Transverse colon (tissue), 4 donors: ENCODE measurements at regions not wholly inside any gene's neighbourhood (a gene's known extent, or its start where the extent isn't known, plus 50 kb on each side); places are given as distances from the start of the nearest gene placed in this dataset.

ENCODE experiments used
- DNase-seq: peaks from one replicate; pipeline ENCODE4 v3.0.0-alpha.2; 2019
- H3K27ac ChIP-seq, 4 donors: fragments of 200-600 bp; sonication (generic); 2 replicates each; pipeline ENCODE4 v1.5.1; 2016 to 2018; ENCODE audit warnings: inconsistent platforms in 4 of 4
- H3K27me3 ChIP-seq: fragments of 200-600 bp; sonication (generic); 2 replicates; pipeline ENCODE4 v1.5.1; 2017; ENCODE audit warnings: inconsistent platforms
- H3K36me3 ChIP-seq, 4 donors: fragments of 200-600 bp; sonication (generic); 2 replicates each; pipeline ENCODE4 v1.5.1; 2017 to 2019; ENCODE audit warnings: inconsistent platforms in 4 of 4
- H3K4me1 ChIP-seq, 4 donors: fragments of 200-600 bp; sonication (generic); 2 replicates each; pipeline ENCODE4 v1.5.1; 2017 to 2020; ENCODE audit warnings: inconsistent platforms in 4 of 4
- H3K4me3 ChIP-seq, 4 donors: fragments of 200-600 bp; sonication (generic); 1 replicate in 1 of 4; 2 replicates in 3 of 4; pipeline versions ENCODE4 v1.5.1 to v1.6.1; 2017 to 2019; ENCODE audit warnings: inconsistent platforms in 4 of 4
- H3K9me3 ChIP-seq, 2 donors: fragments of 200-600 bp; sonication (generic); 2 replicates each; pipeline ENCODE4 v1.5.1; 2017 to 2019; ENCODE audit warnings: inconsistent platforms in 2 of 2
- CTCF ChIP-seq, 5 experiments: fragments of 200-600 bp in 3 of 5; fragments of 450-650 bp in 2 of 5; sonication (generic) in 3 of 5; IDR thresholded peaks; 1 replicate in 2 of 5; 2 replicates in 3 of 5; pipeline ENCODE4 v1.5.1; 2016 to 2017; ENCODE audit warnings: antibody characterized with exemption in 5 of 5, inconsistent platforms in 3 of 5, mild to moderate bottlenecking in 2 of 5, moderate library complexity in 1 of 5
- EP300 ChIP-seq: sonication (generic); formaldehyde crosslinking; IDR thresholded peaks from one replicate; pipeline ENCODE4 v1.6.1; 2017; ENCODE audit warnings: antibody characterized with exemption, low read depth
- POLR2A ChIP-seq: fragments of 450-650 bp; IDR thresholded peaks from one replicate; pipeline ENCODE4 v1.6.1; 2016; ENCODE audit warnings: antibody characterized with exemption, mild to moderate bottlenecking, moderate library complexity
- POLR2AphosphoS5 ChIP-seq, 3 donors: sonication (generic); formaldehyde crosslinking; IDR thresholded peaks; one replicate each; pipeline ENCODE4 v1.6.1; 2016; ENCODE audit warnings: antibody characterized with exemption in 3 of 3
- WGBS, 2 donors: methylation state at CpG; one replicate each; pipeline ENCODE4 v1.1.5; 2018; ENCODE audit warnings: low coverage in 1 of 2; 5-methylcytosine and 5-hydroxymethylcytosine counted together
- in situ Hi-C, 4 donors: fragments of 200-750 bp; cut with MboI; loops; one replicate each; pipeline versions ENCODE4 v1.15.0 to v1.15.1; 2017; ENCODE audit warnings: low sequenced_read_pairs in 3 of 4, low pct_ligation_motif_present in 1 of 4, low pct_unique_long_range_greater_than_20kb in 1 of 4
- intact Hi-C: fragments of 100-400 bp; cut with DNase I; formaldehyde crosslinking; loops from one replicate; pipeline ENCODE4 v1.15.1; 2023; ENCODE audit warnings: low total_unique reads

GRCh38 chr7:24477398-24478136, 95.7 kb upstream of the PALS2 start:
- no peak for DNase-seq
- intact Hi-C loops: no loop called here
- no peaks in the 10 kb centered on the region for H3K36me3 ChIP-seq
- no peaks in the 10 kb centered on the region for H3K27me3 ChIP-seq
- H3K4me3 ChIP-seq: no peak overlapping the region
- H3K27ac ChIP-seq: no peak overlapping the region
- TF ChIP-seq CTCF (IDR thresholded peaks at IDR 0.05) (no peak), POLR2AphosphoS5 (IDR thresholded peaks at IDR 0.05) (no peak), EP300 (no peak), POLR2A (no peak)
- no peaks in the 10 kb centered on the region for H3K4me1 ChIP-seq
- WGBS, 2 donors: 61% methylated on average over 4 to 5 of the region's 5 CpGs
- in situ Hi-C loops: no loop called here
- H3K9me3 ChIP-seq: no peaks in the 10 kb centered on the region

- intact Hi-C loops (no loop called here), in situ Hi-C loops (no loop called here)
- Histone ChIP-seq H3K4me3 (no peak overlapping the region), H3K4me1 (no peaks in the 10 kb centered on the region), H3K27me3 (no peaks in the 10 kb centered on the region), H3K9me3 (no peaks in the 10 kb centered on the region), H3K27ac (no peak overlapping the region), H3K36me3 (no peaks in the 10 kb centered on the region)
- DNase-seq: no peak
- 46 to 50% methylated on average over 3 of the region's 3 CpGs for WGBS, 2 donors
- TF ChIP-seq POLR2AphosphoS5 (IDR thresholded peaks at IDR 0.05) (no peak), EP300 (no peak), CTCF (IDR thresholded peaks at IDR 0.05) (no peak), POLR2A (no peak)
These were observed 95.1 kb upstream of the PALS2 start for GRCh38 chr7:24478137-24478655.

GRCh38 chr7:24480501-24480900, 92.8 kb upstream of the PALS2 start:
- no peaks in the 10 kb centered on the region for H3K9me3 ChIP-seq
- no peak for DNase-seq
- in situ Hi-C loops: no loop called here
- intact Hi-C loops: loop anchor here (5.0 kb wide), 1 partner anchor 477 kb away; no protein-coding TSS in a partner anchor
- H3K27ac ChIP-seq: no peak overlapping the region
- WGBS, 2 donors: 65 to 83% methylated on average over 3 to 5 of the region's 5 CpGs
- H3K4me3 ChIP-seq: no peak overlapping the region
- no peaks in the 10 kb centered on the region for H3K4me1 ChIP-seq
- TF ChIP-seq EP300 (no peak), POLR2A (no peak), CTCF (IDR thresholded peaks at IDR 0.05) (no peak), POLR2AphosphoS5 (IDR thresholded peaks at IDR 0.05) (no peak)
- H3K27me3 ChIP-seq: no peaks in the 10 kb centered on the region
- H3K36me3 ChIP-seq: no peaks in the 10 kb centered on the region

DNA sequence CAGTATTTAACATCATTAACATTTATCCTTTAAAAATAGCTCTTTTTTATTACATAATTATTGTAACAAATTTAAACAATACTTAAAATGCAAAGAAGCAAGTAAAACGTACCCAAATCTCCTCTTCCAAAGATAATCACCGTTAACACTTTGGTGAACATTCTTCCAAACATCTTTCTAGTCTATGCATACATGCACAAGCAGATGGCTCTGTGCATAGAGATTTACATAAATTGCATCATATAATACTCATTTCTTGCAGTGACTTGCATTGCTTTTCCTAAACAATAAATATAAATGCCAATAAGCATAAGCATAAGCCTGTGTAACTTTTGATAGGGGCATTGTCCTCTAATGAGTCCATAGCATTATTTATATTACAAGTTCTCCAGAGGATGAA, 89.4 kb upstream of the PALS2 start:
- in situ Hi-C loops (no loop called here), intact Hi-C loops (loop anchor here (5.0 kb wide), 1 partner anchor 473 kb away; no protein-coding TSS in a partner anchor)
- H3K36me3 ChIP-seq: no peaks in the 10 kb centered on the region
- no peak overlapping the region for H3K4me3 ChIP-seq
- no peak overlapping the region for H3K27ac ChIP-seq
- DNase-seq: no peak
- H3K9me3 ChIP-seq: no peaks in the 10 kb centered on the region
- WGBS, 2 donors: 61 to 63% methylated on average over 2 of the region's 2 CpGs
- H3K4me1 ChIP-seq: no peaks in the 10 kb centered on the region
- no peaks in the 10 kb centered on the region for H3K27me3 ChIP-seq
- no peak for TF ChIP-seq POLR2A
- TF ChIP-seq POLR2AphosphoS5 (IDR thresholded peaks at IDR 0.05): no peak
- TF ChIP-seq CTCF (IDR thresholded peaks at IDR 0.05): no peak
- no peak for TF ChIP-seq EP300
